ENCODE measurements at regions not wholly inside any gene's neighbourhood (a gene's known extent, or its start where the extent isn't known, plus 50 kb on each side); places are given as distances from the start of the nearest gene placed in this dataset.

GRCh38 chr13:60857698-60858097 is 460.7 kb downstream of the TDRD3 start:
- TF ChIP-seq CTCF (IDR thresholded peaks at IDR 0.05) (no peak), FOXM1 (IDR thresholded peaks at IDR 0.05; ENCODE audit: low read depth) (no peak), SIN3A (IDR thresholded peaks at IDR 0.05; ENCODE audit: borderline replicate concordance, low read depth, low read length) (no peak)
- TF ChIP-seq, protein P1, sequence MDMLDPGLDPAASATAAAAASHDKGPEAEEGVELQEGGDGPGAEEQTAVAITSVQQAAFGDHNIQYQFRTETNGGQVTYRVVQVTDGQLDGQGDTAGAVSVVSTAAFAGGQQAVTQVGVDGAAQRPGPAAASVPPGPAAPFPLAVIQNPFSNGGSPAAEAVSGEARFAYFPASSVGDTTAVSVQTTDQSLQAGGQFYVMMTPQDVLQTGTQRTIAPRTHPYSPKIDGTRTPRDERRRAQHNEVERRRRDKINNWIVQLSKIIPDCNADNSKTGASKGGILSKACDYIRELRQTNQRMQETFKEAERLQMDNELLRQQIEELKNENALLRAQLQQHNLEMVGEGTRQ (IDR thresholded peaks at IDR 0.05; ENCODE audit: borderline replicate concordance, low read depth, low read length) = no peak

Data from SK-N-SH (cell line).